ENCODE measurements at regions not wholly inside any gene's neighbourhood (a gene's known extent, or its start where the extent isn't known, plus 50 kb on each side); places are given as distances from the start of the nearest gene placed in this dataset.
A peak's percentile ranks its signal among the peaks of the same experiment; 100 is the strongest.
"Not testable (repeated sequence)": the region's sequence is repeated elsewhere in the genome, so short reads cannot be mapped to it uniquely, and the experiment has no call there.

GRCh38 chrX:37509349-37509748 lies 62.1 kb upstream of the LANCL3 start:
- DNase-seq (ENCODE audit: low read depth) = no peak
- TF ChIP-seq, protein P1, sequence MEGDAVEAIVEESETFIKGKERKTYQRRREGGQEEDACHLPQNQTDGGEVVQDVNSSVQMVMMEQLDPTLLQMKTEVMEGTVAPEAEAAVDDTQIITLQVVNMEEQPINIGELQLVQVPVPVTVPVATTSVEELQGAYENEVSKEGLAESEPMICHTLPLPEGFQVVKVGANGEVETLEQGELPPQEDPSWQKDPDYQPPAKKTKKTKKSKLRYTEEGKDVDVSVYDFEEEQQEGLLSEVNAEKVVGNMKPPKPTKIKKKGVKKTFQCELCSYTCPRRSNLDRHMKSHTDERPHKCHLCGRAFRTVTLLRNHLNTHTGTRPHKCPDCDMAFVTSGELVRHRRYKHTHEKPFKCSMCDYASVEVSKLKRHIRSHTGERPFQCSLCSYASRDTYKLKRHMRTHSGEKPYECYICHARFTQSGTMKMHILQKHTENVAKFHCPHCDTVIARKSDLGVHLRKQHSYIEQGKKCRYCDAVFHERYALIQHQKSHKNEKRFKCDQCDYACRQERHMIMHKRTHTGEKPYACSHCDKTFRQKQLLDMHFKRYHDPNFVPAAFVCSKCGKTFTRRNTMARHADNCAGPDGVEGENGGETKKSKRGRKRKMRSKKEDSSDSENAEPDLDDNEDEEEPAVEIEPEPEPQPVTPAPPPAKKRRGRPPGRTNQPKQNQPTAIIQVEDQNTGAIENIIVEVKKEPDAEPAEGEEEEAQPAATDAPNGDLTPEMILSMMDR (IDR thresholded peaks at IDR 0.05; ENCODE audit: low read depth, low read length, missing control alignments) = peak; percentile 18
- no peak overlapping the region for H3K4me3 ChIP-seq (ENCODE audit: low read depth, low read length)

DNA sequence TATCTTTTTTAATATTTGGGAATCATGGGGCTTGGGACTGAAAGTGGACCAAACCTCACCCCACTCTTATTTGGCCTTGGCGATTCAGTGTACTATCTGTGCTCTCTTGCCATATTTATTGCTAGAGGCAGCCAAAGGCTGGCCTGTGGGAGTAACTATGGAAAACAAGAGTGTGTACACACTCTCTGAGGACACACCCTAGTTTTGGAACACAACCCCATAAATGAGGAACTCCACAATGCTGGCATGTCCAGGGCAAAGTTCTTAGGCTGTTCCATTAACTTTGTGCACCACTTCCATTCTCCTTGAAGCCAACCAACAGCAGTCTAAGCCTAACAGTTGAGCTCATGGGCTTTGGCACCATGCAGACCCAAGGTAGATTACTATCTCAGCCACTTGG lies 54.9 kb upstream of the LANCL3 start:
- not testable (repeated sequence) for DNase-seq (ENCODE audit: low read depth); H3K4me3 ChIP-seq (ENCODE audit: low read depth, low read length)

DNA sequence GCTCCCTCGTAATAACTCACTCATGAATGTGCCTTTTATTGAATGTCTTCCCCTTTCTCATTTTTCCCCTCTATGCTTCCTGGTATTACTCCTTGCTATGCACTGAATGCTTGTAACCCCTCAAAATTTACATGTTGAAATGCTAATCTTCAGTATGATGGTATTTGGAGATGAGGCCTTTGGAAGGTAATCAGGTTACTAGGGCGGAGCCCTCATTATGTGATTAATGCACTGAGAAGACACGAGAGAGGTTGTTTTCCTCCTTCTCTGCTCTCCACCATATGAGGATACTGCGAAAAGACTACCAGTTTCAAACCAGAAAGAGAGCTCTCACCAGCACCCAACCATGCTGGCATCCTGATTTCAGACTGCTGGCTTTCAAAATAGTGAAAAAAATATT lies 52.2 kb upstream of the LANCL3 start:
- DNase-seq (ENCODE audit: low read depth); H3K4me3 ChIP-seq (ENCODE audit: low read depth, low read length): not testable (repeated sequence)

GRCh38 chrX:37520860-37521450 lies 50.5 kb upstream of the LANCL3 start:
- H3K4me3 ChIP-seq (ENCODE audit: low read depth, low read length); DNase-seq (ENCODE audit: low read depth): not testable (repeated sequence)

All from GM12864 (cell line).